GM21619 (cell line): ENCODE measurements at regions not wholly inside any gene's neighbourhood (a gene's known extent, or its start where the extent isn't known, plus 50 kb on each side); places are given as distances from the start of the nearest gene placed in this dataset.
"Not testable (repeated sequence)": the region's sequence is repeated elsewhere in the genome, so short reads cannot be mapped to it uniquely, and the experiment has no call there.

Experiments
- ATAC-seq: cut with Tn5 transposase; IDR thresholded peaks from one replicate; pipeline ENCODE4 v1.9.1; 2021; ENCODE audit not compliant: unreplicated experiment

GRCh38 chrX:150207733-150208132, 155.4 kb upstream of the MAMLD1 start:
- ATAC-seq = no peak

GRCh38 chrX:150211988-150212387, 151.1 kb upstream of the MAMLD1 start:
- ATAC-seq = no peak

- ATAC-seq = no peak
These were observed 150.2 kb upstream of the MAMLD1 start for GRCh38 chrX:150212672-150213480.

GRCh38 chrX:150213481-150214030, 149.6 kb upstream of the MAMLD1 start:
- ATAC-seq = no peak

GRCh38 chrX:150216000-150216399, 147.1 kb upstream of the MAMLD1 start:
- not testable (repeated sequence) for ATAC-seq

GRCh38 chrX:150216716-150217115, 146.4 kb upstream of the MAMLD1 start:
- no peak for ATAC-seq

GRCh38 chrX:150217609-150218008, 145.5 kb upstream of the MAMLD1 start:
- ATAC-seq = no peak

GRCh38 chrX:150219374-150220185, 143.5 kb upstream of the MAMLD1 start:
- no peak for ATAC-seq

- ATAC-seq = no peak
These were observed 139.7 kb upstream of the MAMLD1 start for GRCh38 chrX:150223176-150224015.

- no peak for ATAC-seq
These were observed 138.4 kb upstream of the MAMLD1 start for GRCh38 chrX:150224676-150225075.

- ATAC-seq = no peak
These were observed 137.9 kb upstream of the MAMLD1 start for GRCh38 chrX:150225266-150225665.

GRCh38 chrX:150225756-150226155, 137.4 kb upstream of the MAMLD1 start:
- no peak for ATAC-seq

- ATAC-seq = no peak
These were observed 136.7 kb upstream of the MAMLD1 start for GRCh38 chrX:150226223-150226965.

- no peak for ATAC-seq
These were observed 135.7 kb upstream of the MAMLD1 start for GRCh38 chrX:150227321-150227860.

- ATAC-seq = no peak
These were observed 135.2 kb upstream of the MAMLD1 start for GRCh38 chrX:150227873-150228410.

GRCh38 chrX:150228431-150228830, 134.7 kb upstream of the MAMLD1 start:
- no peak for ATAC-seq

GRCh38 chrX:150229030-150229429, 134.1 kb upstream of the MAMLD1 start:
- ATAC-seq = no peak

GRCh38 chrX:150229481-150229880, 133.6 kb upstream of the MAMLD1 start:
- ATAC-seq = no peak

GRCh38 chrX:150230952-150231351, 132.2 kb upstream of the MAMLD1 start:
- ATAC-seq = not testable (repeated sequence)

GRCh38 chrX:150231368-150231767, 131.7 kb upstream of the MAMLD1 start:
- not testable (repeated sequence) for ATAC-seq
